ENCODE measurements at regions not wholly inside any gene's neighbourhood (a gene's known extent, or its start where the extent isn't known, plus 50 kb on each side); places are given as distances from the start of the nearest gene placed in this dataset.

DNA sequence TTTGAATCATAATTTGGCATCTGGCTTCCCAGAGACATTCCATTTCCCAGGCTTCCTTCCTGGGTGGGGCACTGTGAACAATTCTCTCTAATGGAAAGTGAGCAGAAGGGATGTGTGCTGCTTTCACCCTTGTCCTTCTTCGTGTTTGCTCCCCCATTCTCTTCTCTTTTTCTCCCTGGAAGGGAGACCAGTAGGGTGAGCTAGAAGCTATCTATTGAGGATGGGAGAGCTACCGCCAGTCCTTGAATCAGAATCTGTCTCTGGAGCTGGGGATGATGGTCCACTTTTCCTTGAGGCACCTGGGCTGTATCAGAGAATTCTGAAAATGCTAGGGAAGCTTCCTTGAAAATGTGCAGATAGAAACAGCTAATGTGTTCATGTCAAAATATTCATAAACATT, 453.9 kb downstream of the WDR72 start:
- no peaks in the 10 kb centered on the region for H3K9me1 ChIP-seq (ENCODE audit: control insufficient read depth, insufficient read depth, low read length)
- intact Hi-C loops (cut with micrococcal nuclease) = no loop called here
- in situ Hi-C loops (cut with MboI) = no loop called here
- H3K27ac ChIP-seq (ENCODE audit: extremely low read depth, low read depth, low read length) = no peak overlapping the region
- DNase-seq (ENCODE audit: extremely low read depth in 1 of 4, low spot score in 3 of 4) (no peak), FAIRE-seq (no peak), ATAC-seq (no peak)
- ChIA-PET POLR2A (no interaction called here), CTCF (ENCODE audit: low intra/inter-chr PET ratio) (no interaction called here)
- no peaks in the 10 kb centered on the region for H3K9me3 ChIP-seq (replicated peaks; ENCODE audit: control insufficient read depth, insufficient read depth, low read depth, low read length)
- no TSS peak for BruUV-seq (replicated peaks)
- no peaks in the 10 kb centered on the region for H3K4me1 ChIP-seq (replicated peaks in 1 of 2; ENCODE audit: control insufficient read depth in 2 of 2, insufficient read depth in 2 of 2, low read length in 2 of 2)
- H3K27me3 ChIP-seq (ENCODE audit: control insufficient read depth in 2 of 2, insufficient read depth in 2 of 2, low read length in 2 of 2) = no peaks in the 10 kb centered on the region
- H3K9ac ChIP-seq (ENCODE audit: insufficient read depth in 1 of 2, low read depth in 2 of 2, low read length in 2 of 2) = no peak overlapping the region
- WGBS (ENCODE audit: insufficient coverage, low coverage, missing lambda C conversion rate) = 0% methylated on average over 1 of the region's 2 CpGs
- no peaks in the 10 kb centered on the region for H3K36me3 ChIP-seq (ENCODE audit: control insufficient read depth, insufficient read depth, low read length)
- TF ChIP-seq POLR2H (tag; IDR thresholded peaks at IDR 0.05; ENCODE audit: low read depth) = no peak
- TF ChIP-seq ZNF668 (CRISPR knock-in tag; IDR thresholded peaks at IDR 0.05) = no peak
- TF ChIP-seq, protein P1, sequence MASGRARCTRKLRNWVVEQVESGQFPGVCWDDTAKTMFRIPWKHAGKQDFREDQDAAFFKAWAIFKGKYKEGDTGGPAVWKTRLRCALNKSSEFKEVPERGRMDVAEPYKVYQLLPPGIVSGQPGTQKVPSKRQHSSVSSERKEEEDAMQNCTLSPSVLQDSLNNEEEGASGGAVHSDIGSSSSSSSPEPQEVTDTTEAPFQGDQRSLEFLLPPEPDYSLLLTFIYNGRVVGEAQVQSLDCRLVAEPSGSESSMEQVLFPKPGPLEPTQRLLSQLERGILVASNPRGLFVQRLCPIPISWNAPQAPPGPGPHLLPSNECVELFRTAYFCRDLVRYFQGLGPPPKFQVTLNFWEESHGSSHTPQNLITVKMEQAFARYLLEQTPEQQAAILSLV (tag; IDR thresholded peaks at IDR 0.05) = no peak
- H2AFZ ChIP-seq (ENCODE audit: low read depth, low read length) = no peak overlapping the region
- H3K4me3 ChIP-seq = no peak overlapping the region
- no peak overlapping the region for H3K4me2 ChIP-seq (ENCODE audit: insufficient read depth, low read length)
- H4K20me1 ChIP-seq (replicated peaks; ENCODE audit: control insufficient read depth, insufficient read depth, low read length) = no peaks in the 10 kb centered on the region
- H3K79me2 ChIP-seq (ENCODE audit: control insufficient read depth, insufficient read depth, low read length) = no peaks in the 10 kb centered on the region

DNA sequence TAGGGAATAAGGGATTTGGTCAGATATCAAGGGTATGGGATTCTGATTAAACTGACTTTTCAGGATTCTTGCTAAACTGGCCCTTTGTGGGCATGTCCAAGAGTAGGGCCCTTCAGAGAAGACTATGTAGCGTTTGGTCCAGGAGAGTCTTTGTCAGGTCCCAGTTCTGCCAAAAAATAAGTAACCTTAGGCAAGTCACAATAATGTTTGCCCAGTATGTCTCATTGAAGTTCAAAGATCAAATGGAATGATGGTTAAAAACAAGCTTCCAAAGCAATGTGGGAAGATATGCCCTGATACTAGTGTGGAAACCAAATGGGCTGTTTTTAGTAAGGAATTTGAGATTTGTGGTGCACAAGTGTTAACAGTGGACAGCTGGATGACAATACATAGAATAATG, 454.4 kb downstream of the WDR72 start:
- intact Hi-C loops (cut with micrococcal nuclease) = no loop called here
- Histone ChIP-seq H3K36me3 (ENCODE audit: control insufficient read depth, insufficient read depth, low read length) (no peaks in the 10 kb centered on the region), H4K20me1 (replicated peaks; ENCODE audit: control insufficient read depth, insufficient read depth, low read length) (no peaks in the 10 kb centered on the region), H3K4me3 (no peak overlapping the region), H3K9ac (ENCODE audit: insufficient read depth in 1 of 2, low read depth in 2 of 2, low read length in 2 of 2) (no peak overlapping the region), H3K27ac (ENCODE audit: extremely low read depth, low read depth, low read length) (no peak overlapping the region), H3K9me1 (ENCODE audit: control insufficient read depth, insufficient read depth, low read length) (no peaks in the 10 kb centered on the region), H3K4me2 (ENCODE audit: insufficient read depth, low read length) (no peak overlapping the region), H2AFZ (ENCODE audit: low read depth, low read length) (no peak overlapping the region), H3K79me2 (ENCODE audit: control insufficient read depth, insufficient read depth, low read length) (no peaks in the 10 kb centered on the region), H3K9me3 (replicated peaks; ENCODE audit: control insufficient read depth, insufficient read depth, low read depth, low read length) (no peaks in the 10 kb centered on the region), H3K4me1 (replicated peaks in 1 of 2; ENCODE audit: control insufficient read depth in 2 of 2, insufficient read depth in 2 of 2, low read length in 2 of 2) (no peaks in the 10 kb centered on the region), H3K27me3 (ENCODE audit: control insufficient read depth in 2 of 2, insufficient read depth in 2 of 2, low read length in 2 of 2) (no peaks in the 10 kb centered on the region)
- in situ Hi-C loops (cut with MboI) = no loop called here
- no TSS peak for BruUV-seq (replicated peaks)
- DNase-seq (ENCODE audit: extremely low read depth in 1 of 4, low spot score in 3 of 4) (no peak), FAIRE-seq (no peak), ATAC-seq (no peak)
- 0% methylated on average over 1 of the region's 1 CpG for WGBS (ENCODE audit: insufficient coverage, low coverage, missing lambda C conversion rate)
- CTCF ChIA-PET (ENCODE audit: low intra/inter-chr PET ratio) = no interaction called here
- POLR2A ChIA-PET = no interaction called here
- no peak for TF ChIP-seq MCM3 (IDR thresholded peaks at IDR 0.05)
- TF ChIP-seq, protein P2, sequence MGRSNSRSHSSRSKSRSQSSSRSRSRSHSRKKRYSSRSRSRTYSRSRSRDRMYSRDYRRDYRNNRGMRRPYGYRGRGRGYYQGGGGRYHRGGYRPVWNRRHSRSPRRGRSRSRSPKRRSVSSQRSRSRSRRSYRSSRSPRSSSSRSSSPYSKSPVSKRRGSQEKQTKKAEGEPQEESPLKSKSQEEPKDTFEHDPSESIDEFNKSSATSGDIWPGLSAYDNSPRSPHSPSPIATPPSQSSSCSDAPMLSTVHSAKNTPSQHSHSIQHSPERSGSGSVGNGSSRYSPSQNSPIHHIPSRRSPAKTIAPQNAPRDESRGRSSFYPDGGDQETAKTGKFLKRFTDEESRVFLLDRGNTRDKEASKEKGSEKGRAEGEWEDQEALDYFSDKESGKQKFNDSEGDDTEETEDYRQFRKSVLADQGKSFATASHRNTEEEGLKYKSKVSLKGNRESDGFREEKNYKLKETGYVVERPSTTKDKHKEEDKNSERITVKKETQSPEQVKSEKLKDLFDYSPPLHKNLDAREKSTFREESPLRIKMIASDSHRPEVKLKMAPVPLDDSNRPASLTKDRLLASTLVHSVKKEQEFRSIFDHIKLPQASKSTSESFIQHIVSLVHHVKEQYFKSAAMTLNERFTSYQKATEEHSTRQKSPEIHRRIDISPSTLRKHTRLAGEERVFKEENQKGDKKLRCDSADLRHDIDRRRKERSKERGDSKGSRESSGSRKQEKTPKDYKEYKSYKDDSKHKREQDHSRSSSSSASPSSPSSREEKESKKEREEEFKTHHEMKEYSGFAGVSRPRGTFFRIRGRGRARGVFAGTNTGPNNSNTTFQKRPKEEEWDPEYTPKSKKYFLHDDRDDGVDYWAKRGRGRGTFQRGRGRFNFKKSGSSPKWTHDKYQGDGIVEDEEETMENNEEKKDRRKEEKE (IDR thresholded peaks at IDR 0.05; ENCODE audit: borderline replicate concordance in 1 of 2, control insufficient read depth in 1 of 2, low read depth in 2 of 2, low read length in 1 of 2) = no peak
- no peak for TF ChIP-seq MAFF (IDR thresholded peaks at IDR 0.05; ENCODE audit: low read length)
- TF ChIP-seq ZNF143 (CRISPR knock-in tag; IDR thresholded peaks at IDR 0.05) = no peak
- TF ChIP-seq, protein P3, sequence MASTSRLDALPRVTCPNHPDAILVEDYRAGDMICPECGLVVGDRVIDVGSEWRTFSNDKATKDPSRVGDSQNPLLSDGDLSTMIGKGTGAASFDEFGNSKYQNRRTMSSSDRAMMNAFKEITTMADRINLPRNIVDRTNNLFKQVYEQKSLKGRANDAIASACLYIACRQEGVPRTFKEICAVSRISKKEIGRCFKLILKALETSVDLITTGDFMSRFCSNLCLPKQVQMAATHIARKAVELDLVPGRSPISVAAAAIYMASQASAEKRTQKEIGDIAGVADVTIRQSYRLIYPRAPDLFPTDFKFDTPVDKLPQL (IDR thresholded peaks at IDR 0.05; ENCODE audit: extremely low read depth, insufficient read length) = no peak
- no peak for TF ChIP-seq ZKSCAN1 (IDR thresholded peaks at IDR 0.05; ENCODE audit: low read depth, low read length)
- TF ChIP-seq ZNF584 (CRISPR knock-in tag; IDR thresholded peaks at IDR 0.05; ENCODE audit: low read depth) = no peak
- TF ChIP-seq HNRNPH1 (optimal IDR thresholded peaks at IDR 0.05; ENCODE audit: low read depth, low read length) = no peak
- TF ChIP-seq EWSR1 (IDR thresholded peaks at IDR 0.05; ENCODE audit: borderline replicate concordance, low read depth, partially characterized antibody) = no peak
